ENCODE measurements at regions not wholly inside any gene's neighbourhood (a gene's known extent, or its start where the extent isn't known, plus 50 kb on each side); places are given as distances from the start of the nearest gene placed in this dataset.
"Not testable (repeated sequence)": the region's sequence is repeated elsewhere in the genome, so short reads cannot be mapped to it uniquely, and the experiment has no call there.

DNA sequence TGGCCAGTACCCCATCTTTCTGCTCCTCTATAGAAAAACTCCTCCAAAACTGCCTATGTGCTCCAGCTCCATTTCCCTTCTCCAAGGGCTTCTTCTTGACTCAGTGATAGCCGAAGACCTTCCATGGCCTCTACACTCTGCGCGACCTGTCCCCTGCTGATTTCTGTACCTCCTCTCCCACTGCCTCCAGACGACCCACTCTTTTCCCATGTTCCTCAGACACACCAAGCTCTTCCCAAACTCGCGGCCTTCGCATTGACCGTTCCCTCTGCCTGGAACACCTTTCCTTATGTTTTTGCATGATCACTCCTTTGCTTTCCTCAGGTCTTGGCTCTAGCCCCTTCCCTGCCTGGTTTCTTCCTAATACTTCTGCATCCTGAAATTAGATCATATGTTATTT, 255.6 kb upstream of the SDK2 start:
- no peak for DNase-seq

DNA sequence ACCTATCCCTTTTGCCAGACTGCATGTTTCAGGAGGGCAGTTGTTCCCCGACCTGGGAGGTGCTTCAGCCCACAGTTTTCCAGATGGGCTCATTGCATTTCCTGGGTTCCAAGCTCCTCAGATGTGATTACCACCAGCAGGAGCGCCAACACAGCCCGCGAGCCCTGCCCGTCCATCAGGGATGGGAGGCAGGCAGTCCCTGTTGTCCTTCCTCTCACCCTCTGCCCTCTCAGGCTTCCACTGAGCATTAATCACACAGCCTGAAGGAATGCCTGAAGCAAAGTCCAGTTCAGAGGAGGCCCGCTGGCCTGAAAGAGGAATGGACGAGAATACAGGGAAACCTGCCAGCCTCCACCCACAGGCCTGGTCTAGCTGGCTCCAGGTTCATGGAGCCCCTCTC, 256.3 kb upstream of the SDK2 start:
- DNase-seq: no peak

DNA sequence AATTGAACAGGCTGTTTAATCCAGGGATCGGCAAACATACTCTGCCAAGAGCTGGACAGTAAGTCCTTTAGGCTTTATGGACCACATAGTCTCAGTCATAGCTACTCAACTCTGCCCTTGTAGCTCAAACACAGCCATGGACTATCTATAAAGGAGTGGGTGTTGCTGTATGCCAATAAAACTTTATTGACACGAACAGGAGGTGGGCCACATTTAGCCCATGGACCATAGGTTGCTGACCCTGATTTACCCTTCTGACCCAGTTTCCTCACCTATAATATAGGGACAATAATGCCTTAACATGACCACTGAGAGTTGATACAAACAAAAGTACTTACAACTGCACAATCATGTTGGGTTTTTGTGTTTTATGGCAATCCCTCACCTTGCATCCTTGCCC, 257.0 kb upstream of the SDK2 start:
- DNase-seq: no peak

GRCh38 chr17:73901661-73902415, 257.6 kb upstream of the SDK2 start:
- DNase-seq: peak; percentile 32

DNA sequence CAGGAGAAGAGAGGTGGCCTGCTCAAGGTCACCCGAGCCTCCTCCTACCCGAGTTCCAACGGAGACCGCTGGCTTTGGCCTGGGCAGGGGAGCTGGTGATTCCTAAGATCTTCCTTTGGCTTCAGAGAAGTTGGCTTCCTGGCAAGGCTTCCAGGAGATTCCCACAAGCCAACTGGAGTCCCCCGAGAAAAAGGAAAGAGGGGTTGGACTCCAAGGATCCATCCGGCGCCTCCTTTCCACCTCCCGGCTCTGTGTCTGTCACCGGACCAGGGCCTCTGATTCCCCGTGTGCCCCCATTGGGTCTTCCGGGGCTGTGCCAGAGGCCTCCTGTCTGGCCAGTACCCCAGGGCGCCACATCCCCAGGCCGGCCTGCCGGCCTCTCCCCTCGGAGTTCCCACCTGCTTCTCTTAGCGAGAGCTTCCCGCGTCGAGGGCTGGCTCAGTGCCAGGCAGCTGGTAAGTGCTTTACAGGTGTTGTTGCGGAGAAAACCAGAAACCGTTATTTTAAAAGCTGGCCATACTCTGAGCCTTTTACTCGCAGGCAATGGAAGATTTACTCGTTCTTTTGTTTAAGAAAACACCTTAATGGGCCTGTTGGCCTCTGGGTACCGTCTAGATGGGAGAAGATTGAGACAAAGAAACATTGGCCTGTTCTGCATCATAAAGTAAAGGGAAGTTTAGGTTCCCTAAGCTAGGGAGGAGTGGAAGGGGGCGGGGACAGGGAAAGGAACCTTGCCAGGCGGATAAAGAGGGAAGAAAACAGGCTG, 258.4 kb upstream of the SDK2 start:
- peak; percentile 14 for DNase-seq

- DNase-seq: no peak
Measured at GRCh38 chr17:73906896-73907870, 262.9 kb upstream of the SDK2 start.

- no peak for DNase-seq
Measured at GRCh38 chr17:73909186-73909585, 264.9 kb upstream of the SDK2 start.

GRCh38 chr17:73910206-73910605, 266.0 kb upstream of the SDK2 start:
- no peak for DNase-seq

DNA sequence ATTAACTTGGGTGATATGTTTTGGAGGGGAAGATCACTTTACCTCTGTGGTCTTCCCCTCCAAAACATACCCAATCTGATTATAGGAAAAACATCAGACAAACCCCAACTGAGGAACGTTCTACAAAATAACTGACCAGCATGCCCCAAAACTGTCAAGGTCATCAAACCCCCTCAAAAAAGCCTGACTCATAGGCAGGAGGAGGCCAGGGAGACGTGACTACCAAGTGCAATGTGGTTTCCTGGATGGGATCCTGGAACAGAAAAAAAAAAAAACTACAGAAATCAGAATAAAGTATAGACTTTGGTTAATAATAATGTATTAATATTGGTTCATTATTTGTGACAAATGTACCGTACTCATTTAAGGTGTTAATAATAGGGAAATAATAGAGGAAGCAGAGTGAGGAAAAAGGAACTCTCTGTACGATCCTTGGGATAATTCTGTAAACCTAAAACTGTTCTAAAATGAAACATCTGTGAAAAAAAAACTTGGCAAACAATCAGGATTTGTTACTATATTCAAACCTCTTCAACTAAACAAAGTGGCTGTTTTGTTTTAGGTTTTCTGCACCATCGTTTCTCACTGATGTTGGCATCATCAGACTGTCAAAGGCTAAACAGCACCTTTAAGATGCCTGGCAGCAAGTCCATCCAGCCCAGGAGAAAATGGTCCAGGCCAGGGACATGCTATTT, 266.7 kb upstream of the SDK2 start:
- DNase-seq: no peak

- no peak for DNase-seq
Measured at GRCh38 chr17:73911726-73912372, 267.6 kb upstream of the SDK2 start.

GRCh38 chr17:73912373-73912746, 268.1 kb upstream of the SDK2 start:
- DNase-seq: no peak

DNA sequence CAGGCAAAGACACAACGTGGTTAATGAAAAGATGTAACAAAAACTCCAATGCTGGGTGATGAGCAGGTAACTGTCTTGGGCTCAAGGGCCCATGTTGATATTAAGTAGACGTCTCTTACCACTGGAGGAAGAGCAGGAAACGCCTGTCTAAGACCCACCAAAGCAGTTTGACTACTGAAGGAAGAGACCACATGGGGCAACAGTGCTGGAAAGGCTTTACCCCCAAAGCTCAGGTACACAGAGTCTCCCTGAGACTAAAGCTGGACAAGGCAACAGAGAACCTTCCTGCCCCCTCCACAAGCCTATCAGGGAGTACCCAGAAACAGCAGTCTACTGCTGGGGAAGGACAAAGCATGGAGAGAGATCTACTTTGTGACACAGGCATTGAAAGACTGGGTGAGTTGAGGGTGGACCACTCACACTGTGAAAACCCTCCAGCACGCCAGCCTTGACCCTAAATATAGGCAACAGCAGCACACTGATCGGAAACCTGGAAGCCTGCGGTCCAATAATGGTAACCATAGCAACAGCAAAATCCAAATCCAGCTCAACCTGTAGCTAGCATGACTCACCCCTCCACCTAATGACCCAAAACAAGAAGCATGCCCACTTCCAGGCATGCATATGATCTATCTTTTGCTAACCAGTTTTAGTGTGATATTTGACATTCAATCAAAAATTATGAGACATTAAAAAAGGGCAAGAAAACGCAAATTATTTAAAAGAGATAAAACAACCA, 270.5 kb upstream of the SDK2 start:
- DNase-seq: no peak

DNA sequence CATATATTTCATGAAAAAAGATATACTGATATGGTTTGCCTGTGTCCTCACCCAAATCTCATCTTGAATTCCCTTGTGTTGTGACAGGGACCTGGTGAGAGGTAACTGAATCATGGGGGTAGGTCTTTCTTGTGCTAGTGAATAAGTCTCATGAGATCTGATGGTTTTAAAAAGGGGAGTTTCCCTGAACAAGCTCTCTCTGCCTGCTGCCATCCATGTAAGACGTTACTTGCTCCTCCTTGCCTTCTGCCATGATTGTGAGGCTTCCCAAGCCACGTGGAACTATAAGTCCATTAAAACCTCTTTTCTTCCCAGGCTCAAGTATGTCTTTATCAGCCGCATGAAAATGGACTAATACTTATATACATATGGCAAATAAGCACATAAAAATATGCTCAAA, 274.8 kb upstream of the SDK2 start:
- not testable (repeated sequence) for DNase-seq

- no peak for DNase-seq
Measured at GRCh38 chr17:73921306-73921705, 277.1 kb upstream of the SDK2 start.

GRCh38 chr17:73924114-73924908, 279.2 kb upstream of the RPL38 start:
- DNase-seq: no peak

GRCh38 chr17:73924909-73925186, 278.6 kb upstream of the RPL38 start:
- DNase-seq: no peak

GRCh38 chr17:73929860-73930430, 273.5 kb upstream of the RPL38 start:
- DNase-seq: no peak

GRCh38 chr17:73932216-73932749, 271.2 kb upstream of the RPL38 start:
- DNase-seq: no peak

- no peak for DNase-seq
Measured at GRCh38 chr17:73933164-73933766, 270.2 kb upstream of the RPL38 start.

DNA sequence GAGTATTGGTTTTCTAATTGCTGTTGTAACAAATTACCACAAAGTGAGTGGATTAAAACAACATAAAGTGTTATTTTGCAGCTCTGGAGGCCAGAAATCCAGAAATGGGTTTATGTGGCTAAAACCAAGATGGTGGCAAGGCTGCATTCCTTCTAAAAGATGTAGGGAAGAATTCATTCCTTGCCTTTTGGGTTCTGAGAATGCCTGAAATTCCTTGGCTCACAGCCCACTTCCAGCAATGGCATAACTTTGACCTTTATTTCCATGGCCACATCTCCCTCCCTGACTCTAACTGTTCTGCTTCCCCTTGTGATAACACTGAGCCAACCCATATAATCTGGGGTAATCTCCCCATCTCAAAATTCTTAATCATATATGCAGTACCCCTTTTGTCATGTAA, 269.6 kb upstream of the RPL38 start:
- no peak for DNase-seq
